ENCODE measurements at regions not wholly inside any gene's neighbourhood (a gene's known extent, or its start where the extent isn't known, plus 50 kb on each side); places are given as distances from the start of the nearest gene placed in this dataset.

- no peak for DNase-seq
These were observed 168.2 kb downstream of the MFSD1 start for GRCh38 chr3:158970006-158970405.

GRCh38 chr3:158974904-158975303 lies 173.1 kb downstream of the MFSD1 start:
- no peak for DNase-seq

- no peak for DNase-seq
These were observed 175.1 kb downstream of the MFSD1 start for GRCh38 chr3:158976966-158977365.

- DNase-seq: no peak
These were observed 175.6 kb downstream of the MFSD1 start for GRCh38 chr3:158977497-158977896.

GRCh38 chr3:158983216-158984099 lies 181.6 kb downstream of the MFSD1 start:
- DNase-seq: no peak

- no peak for DNase-seq
These were observed 189.4 kb downstream of the MFSD1 start for GRCh38 chr3:158991146-158991705.

GRCh38 chr3:158992463-158992862 lies 190.6 kb downstream of the MFSD1 start:
- no peak for DNase-seq

GRCh38 chr3:158994386-158994785 lies 192.5 kb downstream of the MFSD1 start:
- DNase-seq: no peak

- DNase-seq: no peak
These were observed 199.9 kb downstream of the MFSD1 start for GRCh38 chr3:159001711-159002110.

GRCh38 chr3:159005137-159005536 lies 203.3 kb downstream of the MFSD1 start:
- DNase-seq: no peak

- no peak for DNase-seq
These were observed 205.5 kb downstream of the MFSD1 start for GRCh38 chr3:159007331-159007730.

GRCh38 chr3:159008401-159008800 lies 206.5 kb downstream of the MFSD1 start:
- peak; percentile 0 for DNase-seq

GRCh38 chr3:159018341-159018740 lies 216.5 kb downstream of the MFSD1 start:
- DNase-seq: no peak

GRCh38 chr3:159025733-159026132 lies 223.9 kb downstream of the MFSD1 start:
- no peak for DNase-seq

- no peak for DNase-seq
These were observed 224.7 kb downstream of the MFSD1 start for GRCh38 chr3:159026510-159026909.

GRCh38 chr3:159028706-159029105 lies 226.9 kb downstream of the MFSD1 start:
- no peak for DNase-seq

- DNase-seq: no peak
These were observed 227.6 kb downstream of the MFSD1 start for GRCh38 chr3:159029306-159030026.

- DNase-seq: no peak
These were observed 228.3 kb downstream of the MFSD1 start for GRCh38 chr3:159030138-159030670.

- DNase-seq: no peak
These were observed 229.2 kb downstream of the MFSD1 start for GRCh38 chr3:159030886-159031679.

GRCh38 chr3:159032311-159032710 lies 230.5 kb downstream of the MFSD1 start:
- DNase-seq: no peak

GRCh38 chr3:159038405-159038804 lies 236.6 kb downstream of the MFSD1 start:
- DNase-seq: no peak

GRCh38 chr3:159039286-159039685 lies 237.4 kb downstream of the MFSD1 start:
- no peak for DNase-seq
